ENCODE measurements at regions not wholly inside any gene's neighbourhood (a gene's known extent, or its start where the extent isn't known, plus 50 kb on each side); places are given as distances from the start of the nearest gene placed in this dataset.

DNA sequence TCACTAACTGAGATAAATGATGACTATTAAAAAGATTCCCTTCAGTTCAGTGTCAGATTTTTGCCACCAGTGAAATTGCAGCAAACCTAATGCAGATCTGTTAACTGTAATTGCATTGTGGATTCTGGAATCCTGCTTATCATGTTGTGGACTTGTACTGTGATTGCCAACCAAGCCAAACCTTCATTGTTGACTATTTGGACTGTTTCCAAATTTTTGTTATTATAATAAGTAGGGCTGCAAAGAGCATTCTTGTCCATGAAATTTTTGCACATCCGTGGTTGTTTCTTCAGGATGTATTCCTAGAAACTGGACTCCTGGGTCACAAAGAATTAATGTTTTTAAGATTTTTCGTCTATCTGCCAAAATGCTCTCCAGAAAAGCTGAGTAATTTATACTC lies 281.6 kb upstream of the ZMIZ1 start:
- TF ChIP-seq, protein P1, sequence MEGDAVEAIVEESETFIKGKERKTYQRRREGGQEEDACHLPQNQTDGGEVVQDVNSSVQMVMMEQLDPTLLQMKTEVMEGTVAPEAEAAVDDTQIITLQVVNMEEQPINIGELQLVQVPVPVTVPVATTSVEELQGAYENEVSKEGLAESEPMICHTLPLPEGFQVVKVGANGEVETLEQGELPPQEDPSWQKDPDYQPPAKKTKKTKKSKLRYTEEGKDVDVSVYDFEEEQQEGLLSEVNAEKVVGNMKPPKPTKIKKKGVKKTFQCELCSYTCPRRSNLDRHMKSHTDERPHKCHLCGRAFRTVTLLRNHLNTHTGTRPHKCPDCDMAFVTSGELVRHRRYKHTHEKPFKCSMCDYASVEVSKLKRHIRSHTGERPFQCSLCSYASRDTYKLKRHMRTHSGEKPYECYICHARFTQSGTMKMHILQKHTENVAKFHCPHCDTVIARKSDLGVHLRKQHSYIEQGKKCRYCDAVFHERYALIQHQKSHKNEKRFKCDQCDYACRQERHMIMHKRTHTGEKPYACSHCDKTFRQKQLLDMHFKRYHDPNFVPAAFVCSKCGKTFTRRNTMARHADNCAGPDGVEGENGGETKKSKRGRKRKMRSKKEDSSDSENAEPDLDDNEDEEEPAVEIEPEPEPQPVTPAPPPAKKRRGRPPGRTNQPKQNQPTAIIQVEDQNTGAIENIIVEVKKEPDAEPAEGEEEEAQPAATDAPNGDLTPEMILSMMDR (IDR thresholded peaks at IDR 0.05; ENCODE audit: low read length), result no peak
- no peak for TF ChIP-seq EZH2 (IDR thresholded peaks at IDR 0.05; ENCODE audit: borderline replicate concordance, low read length)
